Head of caudate nucleus (tissue), 42 donors: ENCODE measurements at regions not wholly inside any gene's neighbourhood (a gene's known extent, or its start where the extent isn't known, plus 50 kb on each side); places are given as distances from the start of the nearest gene placed in this dataset.
A peak's percentile ranks its signal among the peaks of the same experiment; 100 is the strongest.

Experiments
- DNase-seq, 42 donors: peaks; one replicate each; pipeline versions ENCODE4 v3.0.0 to v3.0.0-alpha.2; 2020 to 2021; ENCODE audit warnings: mixed read lengths in 7 of 42
- intact Hi-C: fragments of 100-400 bp; cut with DNase I; formaldehyde crosslinking; loops from one replicate; pipeline ENCODE4 v1.15.0; 2022

DNA sequence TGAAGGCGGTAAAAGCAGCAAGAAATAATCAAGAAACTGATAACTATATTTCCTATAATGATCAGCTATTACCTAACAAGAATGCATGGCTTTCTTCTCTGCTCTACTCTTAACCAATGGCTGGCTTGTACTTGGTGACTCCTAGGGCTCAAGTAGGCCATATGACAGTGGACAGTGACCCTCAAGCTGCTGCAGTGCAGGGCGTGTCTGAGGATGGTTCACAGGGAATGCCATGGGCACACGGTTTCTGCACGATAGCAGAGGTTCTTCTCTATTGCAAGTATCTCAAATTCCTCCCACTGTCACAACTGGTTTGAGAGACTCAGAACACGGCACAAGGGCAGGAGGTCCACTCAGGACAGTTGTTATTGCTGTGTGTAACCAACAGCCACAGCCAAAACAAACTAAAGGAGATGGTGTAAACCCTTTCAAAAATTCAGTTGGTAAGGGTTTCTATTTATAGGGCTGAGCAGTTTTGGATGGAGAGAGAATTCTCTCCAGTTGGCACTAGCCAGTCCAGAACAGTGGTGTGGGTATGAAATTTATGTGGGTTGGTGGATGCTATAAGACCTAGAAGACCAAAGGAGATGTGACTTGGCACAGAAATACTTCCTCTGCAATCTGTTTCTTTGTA lies 103.2 kb upstream of the ST8SIA2 start:
- intact Hi-C loops, result no loop called here
- no peak for DNase-seq

- intact Hi-C loops, result no loop called here
- no peak for DNase-seq
Observed at GRCh38 chr15:92291900-92292299, 101.8 kb upstream of the ST8SIA2 start.

- no peak for DNase-seq
Observed at GRCh38 chr15:92294759-92295158, 98.9 kb upstream of the ST8SIA2 start.

DNA sequence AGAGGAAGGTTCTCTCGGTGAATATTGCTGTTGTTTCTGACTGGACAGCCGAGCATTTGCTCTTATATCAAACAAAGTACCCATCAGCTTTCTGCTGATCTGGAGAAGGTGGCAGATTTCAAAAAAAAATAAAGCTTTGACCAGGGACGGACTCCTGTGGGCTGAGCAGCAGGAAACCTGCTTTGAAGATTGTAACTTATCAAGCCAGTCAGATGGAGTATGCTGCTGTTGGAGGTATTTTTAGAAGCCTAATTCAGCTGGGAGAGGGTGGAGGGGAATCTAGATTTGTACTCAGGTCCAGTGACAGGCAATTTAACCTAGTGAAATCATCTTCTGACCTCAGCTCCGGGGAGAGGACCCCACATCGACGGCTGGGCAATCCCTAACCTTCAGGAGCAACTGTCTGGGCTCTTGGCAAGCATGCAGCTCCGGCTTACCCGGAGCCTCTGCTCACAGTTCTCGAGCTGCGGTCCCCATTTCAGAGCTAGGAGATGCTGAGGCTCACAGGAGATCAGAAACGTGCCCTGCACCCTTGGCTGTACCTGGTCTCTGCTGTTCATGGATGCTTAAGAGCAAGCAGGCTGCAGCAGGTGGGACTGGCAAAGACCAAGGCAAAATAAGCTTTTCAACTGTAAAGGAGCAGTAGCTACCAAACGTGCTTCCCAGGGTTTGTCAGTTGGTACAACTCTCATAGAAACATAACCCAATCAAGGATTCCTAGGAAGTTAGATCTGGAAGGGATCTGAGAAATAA lies 89.3 kb upstream of the ST8SIA2 start:
- intact Hi-C loops, result no loop called here
- DNase-seq, result no peak

More at GRCh38 chr15:92294759-92295158, 98.9 kb upstream of the ST8SIA2 start:
- intact Hi-C loops, result no loop called here

GRCh38 chr15:92305343-92305742 lies 88.3 kb upstream of the ST8SIA2 start:
- intact Hi-C loops, result no loop called here
- no peak for DNase-seq

GRCh38 chr15:92306663-92307062 lies 87.0 kb upstream of the ST8SIA2 start:
- intact Hi-C loops, result no loop called here
- no peak for DNase-seq

- DNase-seq, result no peak
- intact Hi-C loops, result no loop called here
Observed at GRCh38 chr15:92315144-92315543, 78.5 kb upstream of the ST8SIA2 start.

- no peak for DNase-seq
- intact Hi-C loops, result no loop called here
Observed at GRCh38 chr15:92315595-92316211, 78.0 kb upstream of the ST8SIA2 start.

- DNase-seq, result peak in 1 of 42 donors; percentile 18
- intact Hi-C loops, result no loop called here
Observed at GRCh38 chr15:92316586-92317295, 76.9 kb upstream of the ST8SIA2 start.

- intact Hi-C loops, result no loop called here
- no peak for DNase-seq
Observed at GRCh38 chr15:92320012-92320699, 73.5 kb upstream of the ST8SIA2 start.

- intact Hi-C loops, result no loop called here
- DNase-seq, result peak in 9 of 42 donors; percentile 3 to 49 (median 17)
Observed at GRCh38 chr15:92322566-92323355, 70.9 kb upstream of the ST8SIA2 start.

DNA sequence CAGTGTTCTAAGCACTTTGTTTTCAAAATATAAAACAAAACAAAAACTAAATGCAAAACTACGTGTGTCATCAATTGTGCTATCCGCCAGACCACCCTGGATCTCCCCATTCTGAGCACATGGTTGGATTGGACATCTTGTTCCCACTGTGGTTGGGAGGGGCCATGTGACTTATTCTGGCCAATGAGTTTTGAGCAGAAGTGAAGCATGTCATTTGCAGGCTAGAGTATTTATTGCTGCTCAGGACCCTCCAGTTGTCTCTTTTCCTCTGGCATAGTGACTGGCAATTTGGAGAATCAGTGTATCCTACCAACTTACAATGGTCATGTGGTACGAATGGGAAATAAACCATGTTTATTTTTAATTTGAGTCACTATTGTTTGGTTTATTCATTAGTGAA lies 70.2 kb upstream of the ST8SIA2 start:
- intact Hi-C loops, result no loop called here
- no peak for DNase-seq

DNA sequence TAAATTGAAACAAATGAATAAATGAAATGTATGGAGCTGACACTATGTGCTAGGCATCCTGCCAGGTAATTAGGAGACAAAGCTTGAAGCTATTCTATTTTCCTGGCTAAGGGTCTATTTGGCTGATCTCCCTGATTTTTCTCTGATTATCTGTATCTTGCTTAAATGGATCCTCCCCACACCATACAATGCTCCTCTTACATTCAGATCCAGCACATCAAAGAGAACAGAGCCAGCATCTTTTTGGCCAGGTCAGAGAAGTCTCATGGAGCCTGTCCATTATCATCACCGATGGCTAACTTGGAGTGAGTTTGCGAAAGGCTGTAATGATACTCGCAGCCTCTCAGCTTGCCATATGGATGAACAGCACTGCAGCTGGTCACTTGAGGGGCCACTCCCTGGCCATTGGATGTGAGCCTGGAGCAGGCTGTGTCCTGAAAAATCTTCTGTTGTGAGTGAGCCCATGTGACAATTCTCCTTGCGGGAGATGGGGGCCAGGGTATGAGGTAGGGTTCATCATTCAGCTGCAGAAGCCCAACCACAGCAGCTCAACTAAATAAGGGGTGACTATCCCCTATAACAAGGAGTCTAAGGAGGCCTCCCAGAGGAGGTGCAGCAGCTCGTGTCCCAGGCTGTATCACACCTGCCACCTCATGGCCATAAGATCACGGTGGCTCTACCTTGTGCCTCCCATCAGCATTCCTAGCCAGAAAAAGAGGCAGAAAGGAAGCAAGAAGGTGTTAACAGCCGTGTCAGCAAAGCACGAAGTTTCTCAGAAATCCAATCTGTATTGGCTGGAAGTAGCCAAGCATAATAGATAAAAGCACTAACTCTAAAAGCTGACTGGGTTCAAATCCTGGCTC lies 69.3 kb upstream of the ST8SIA2 start:
- intact Hi-C loops, result no loop called here
- no peak for DNase-seq

GRCh38 chr15:92326236-92326635 lies 67.4 kb upstream of the ST8SIA2 start:
- intact Hi-C loops, result no loop called here
- DNase-seq, result no peak

DNA sequence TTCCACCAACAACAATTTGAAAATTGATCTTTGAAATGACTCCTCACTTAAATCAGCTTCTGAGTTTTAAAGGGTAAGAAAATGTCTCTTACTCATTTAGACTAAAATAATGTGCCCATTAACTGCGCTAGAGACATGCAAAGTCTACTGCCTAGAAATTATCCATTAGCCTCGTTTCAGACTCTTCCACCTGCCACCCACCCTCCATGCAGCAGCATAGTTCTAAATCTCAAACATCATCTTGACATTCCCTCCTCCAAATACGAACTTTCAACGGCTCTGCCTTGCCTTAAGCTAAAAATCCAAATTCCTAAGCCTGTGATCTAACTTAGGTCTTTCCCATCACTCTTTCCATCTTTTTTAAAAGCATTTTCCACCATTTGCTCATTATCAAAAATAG lies 66.6 kb upstream of the ST8SIA2 start:
- DNase-seq, result peak in 28 of 42 donors; percentile 12 to 81 (median 42)
- intact Hi-C loops, result no loop called here

GRCh38 chr15:92328207-92328606 lies 65.5 kb upstream of the ST8SIA2 start:
- no peak for DNase-seq
- intact Hi-C loops, result no loop called here

GRCh38 chr15:92332125-92332899 lies 61.4 kb upstream of the ST8SIA2 start:
- DNase-seq, result no peak
- intact Hi-C loops, result no loop called here
